ENCODE measurements at regions not wholly inside any gene's neighbourhood (a gene's known extent, or its start where the extent isn't known, plus 50 kb on each side); places are given as distances from the start of the nearest gene placed in this dataset.
"Not testable (repeated sequence)": the region's sequence is repeated elsewhere in the genome, so short reads cannot be mapped to it uniquely, and the experiment has no call there.

DNA sequence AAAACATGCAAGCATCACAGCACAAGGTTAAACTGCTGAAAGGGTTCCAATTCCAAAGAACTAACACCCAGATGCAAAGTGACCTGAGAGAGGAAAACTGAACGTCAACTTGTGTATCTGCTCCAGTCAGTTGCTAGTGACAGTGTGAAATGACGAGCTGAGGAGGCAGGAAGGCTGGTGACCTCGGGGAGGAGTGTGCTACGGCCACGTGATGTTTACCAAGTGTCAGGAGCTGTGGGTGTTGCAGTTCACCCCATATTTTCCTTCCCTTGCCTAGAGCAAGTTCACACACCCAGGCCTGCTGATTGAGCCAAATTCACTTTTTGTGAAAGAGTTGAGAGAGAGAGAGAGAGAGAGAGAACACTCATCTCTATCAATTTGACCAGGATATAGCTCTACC, 231.6 kb upstream of the ANKH start:
- peak overlapping the region in 1 of 2 donors; percentile 12 for H3K27ac Mint-ChIP-seq

DNA sequence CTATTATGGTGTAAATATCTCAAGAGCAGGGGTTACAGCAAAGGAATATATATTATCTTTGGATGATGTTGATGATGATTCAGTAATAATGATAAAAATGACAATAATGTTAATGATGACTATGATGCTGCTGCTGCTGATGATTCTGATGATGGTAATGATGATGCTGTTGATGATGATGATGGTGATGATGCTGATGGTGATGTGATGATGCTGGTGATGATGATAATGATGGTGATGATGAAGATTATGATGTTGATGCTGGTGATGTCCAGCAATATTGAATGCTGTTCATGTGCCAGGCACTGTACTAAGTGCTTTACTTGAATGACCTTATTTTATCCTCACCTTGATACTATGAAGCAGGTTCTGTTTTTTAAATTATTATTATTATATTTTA, 226.0 kb upstream of the ANKH start:
- no peak for ATAC-seq
- DNase-seq, result no peak
- peaks cover 9 to 31% of the 10 kb centered on the region in 2 donors for H3K9me3 Mint-ChIP-seq
- H3K27me3 Mint-ChIP-seq, result no peaks in the 10 kb centered on the region
- no peaks in the 10 kb centered on the region for H3K4me1 Mint-ChIP-seq
- H3K27ac Mint-ChIP-seq, result no peak overlapping the region
- no peak overlapping the region for H3K4me3 Mint-ChIP-seq

More for the DNA sequence above, 231.6 kb upstream of the ANKH start:
- peaks cover 0 to 19% of the 10 kb centered on the region in 2 donors for H3K9me3 Mint-ChIP-seq
- no peaks in the 10 kb centered on the region for H3K4me1 Mint-ChIP-seq
- H3K27me3 Mint-ChIP-seq, result no peaks in the 10 kb centered on the region
- DNase-seq (no peak), ATAC-seq (no peak)
- H3K4me3 Mint-ChIP-seq, result no peak overlapping the region

DNA sequence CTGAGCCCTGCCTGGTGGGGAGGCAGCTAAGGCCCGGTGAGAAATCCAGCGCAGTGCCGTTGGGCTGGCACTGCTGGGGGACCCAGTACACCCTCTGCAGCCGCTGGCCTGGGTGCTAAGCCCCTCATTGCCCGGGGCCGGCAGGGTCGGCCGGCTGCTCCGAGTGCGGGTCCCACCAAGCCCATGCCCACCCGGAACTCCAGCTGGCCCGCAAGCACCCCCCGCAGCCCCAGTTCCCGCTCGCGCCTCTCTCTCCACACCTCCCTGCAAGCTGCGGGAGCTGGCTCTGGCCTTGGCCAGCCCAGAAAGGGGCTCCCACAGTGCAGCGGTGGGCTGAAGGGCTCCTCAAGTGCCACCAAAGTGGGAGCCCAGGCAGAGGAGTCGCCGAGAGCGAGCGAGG, 225.1 kb upstream of the ANKH start:
- not testable (repeated sequence) for H3K4me3 Mint-ChIP-seq, H3K27ac Mint-ChIP-seq, H3K27me3 Mint-ChIP-seq, H3K4me1 Mint-ChIP-seq, ATAC-seq, DNase-seq
- peaks cover 9 to 31% of the 10 kb centered on the region in 2 donors for H3K9me3 Mint-ChIP-seq

DNA sequence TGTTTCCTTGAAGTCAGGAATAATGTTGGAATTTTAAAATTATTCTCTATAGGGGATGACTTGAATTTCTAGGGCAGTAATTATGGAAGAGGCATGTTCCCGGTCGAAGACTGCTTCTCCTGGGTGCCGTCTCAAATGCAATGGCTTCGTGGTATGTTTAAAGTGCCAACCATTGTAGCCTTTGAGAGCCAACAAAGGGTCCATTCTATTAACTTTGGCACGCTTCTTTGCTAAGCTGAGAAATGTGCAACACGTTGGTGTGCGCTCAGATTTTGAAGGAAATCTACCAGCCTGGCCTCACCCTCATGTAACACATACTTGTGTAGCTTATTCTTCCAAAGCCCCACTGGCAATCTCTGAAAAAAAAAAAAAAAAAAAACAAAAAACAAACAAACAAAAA, 221.2 kb upstream of the ANKH start:
- no peak for DNase-seq
- ATAC-seq, result no peak
- Mint-ChIP-seq H3K4me3 (no peak overlapping the region), H3K27me3 (no peaks in the 10 kb centered on the region), H3K27ac (no peak overlapping the region), H3K4me1 (no peaks in the 10 kb centered on the region), H3K9me3 (peaks cover 11 to 23% of the 10 kb centered on the region in 2 donors)

DNA sequence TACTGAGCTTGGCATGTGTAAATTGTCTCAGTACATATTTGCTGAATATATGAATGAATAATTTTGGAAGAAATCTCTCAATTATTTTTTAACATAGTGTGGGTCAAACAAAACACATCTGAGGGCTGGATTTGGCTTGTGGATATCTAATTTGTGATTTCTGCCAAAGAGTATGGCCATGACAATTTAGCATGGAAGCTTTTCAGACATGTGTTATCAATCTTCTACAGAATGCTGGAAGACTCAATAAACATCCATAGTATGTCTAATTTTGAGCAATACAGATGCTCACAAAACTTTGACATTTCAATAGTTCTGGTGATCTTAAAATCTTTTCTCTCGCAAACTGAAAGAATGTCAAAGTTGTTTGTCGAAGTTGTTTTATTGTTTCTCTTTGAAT, 214.1 kb upstream of the ANKH start:
- H3K4me3 Mint-ChIP-seq, result no peak overlapping the region
- no peak for ATAC-seq
- no peaks in the 10 kb centered on the region for H3K4me1 Mint-ChIP-seq
- no peak for DNase-seq
- H3K9me3 Mint-ChIP-seq, result peaks cover 3 to 14% of the 10 kb centered on the region in 2 donors
- H3K27me3 Mint-ChIP-seq, result no peaks in the 10 kb centered on the region
- no peak overlapping the region for H3K27ac Mint-ChIP-seq

DNA sequence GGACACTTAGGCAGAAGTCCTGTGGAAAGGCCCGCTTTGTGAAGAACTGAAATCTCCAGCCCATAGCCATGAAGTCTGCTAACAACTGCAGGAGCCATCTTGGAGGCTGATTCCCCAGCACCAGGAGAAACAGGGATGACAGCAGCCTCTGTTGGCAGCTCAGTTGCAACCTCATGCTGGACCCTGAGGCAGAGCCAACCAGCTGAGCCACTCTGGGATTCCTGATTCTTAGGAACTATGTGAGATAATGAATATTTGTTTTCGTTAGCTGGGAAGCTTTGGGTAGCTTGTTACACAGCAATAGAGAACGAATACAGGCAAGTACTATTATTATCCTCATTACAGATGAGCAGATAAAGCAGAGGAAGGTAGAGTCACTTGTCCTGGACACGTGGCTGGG, 210.5 kb upstream of the ANKH start:
- no peak for ATAC-seq
- peaks cover 0 to 6% of the 10 kb centered on the region in 2 donors for H3K9me3 Mint-ChIP-seq
- H3K4me1 Mint-ChIP-seq, result no peaks in the 10 kb centered on the region
- H3K27me3 Mint-ChIP-seq, result peaks cover 8% of the 10 kb centered on the region
- DNase-seq, result no peak
- H3K27ac Mint-ChIP-seq, result no peak overlapping the region
- H3K4me3 Mint-ChIP-seq, result no peak overlapping the region

DNA sequence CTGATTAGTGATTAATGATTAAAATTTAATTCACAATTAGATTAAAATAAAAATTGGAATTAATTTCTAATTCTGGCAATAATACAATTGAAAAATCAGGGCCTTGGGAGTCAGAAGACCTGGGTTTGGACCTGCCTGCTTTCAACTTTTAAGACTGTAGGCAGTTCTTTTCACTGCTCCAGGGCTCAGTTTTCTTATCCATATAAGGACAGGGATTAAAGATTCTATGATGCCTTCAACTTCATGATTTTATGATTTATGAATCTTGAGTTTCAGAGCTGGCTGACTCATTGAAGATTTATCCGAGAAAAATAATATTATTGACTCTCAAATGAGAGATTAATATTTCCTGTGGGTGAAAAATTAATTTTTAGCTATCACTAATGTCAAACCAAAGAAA, 208.6 kb upstream of the ANKH start:
- DNase-seq (no peak), ATAC-seq (no peak)
- no peak overlapping the region for H3K4me3 Mint-ChIP-seq
- peaks cover 11% of the 10 kb centered on the region for H3K27me3 Mint-ChIP-seq
- no peak overlapping the region for H3K27ac Mint-ChIP-seq
- no peaks in the 10 kb centered on the region for H3K4me1 Mint-ChIP-seq
- peaks cover 0 to 6% of the 10 kb centered on the region in 2 donors for H3K9me3 Mint-ChIP-seq

DNA sequence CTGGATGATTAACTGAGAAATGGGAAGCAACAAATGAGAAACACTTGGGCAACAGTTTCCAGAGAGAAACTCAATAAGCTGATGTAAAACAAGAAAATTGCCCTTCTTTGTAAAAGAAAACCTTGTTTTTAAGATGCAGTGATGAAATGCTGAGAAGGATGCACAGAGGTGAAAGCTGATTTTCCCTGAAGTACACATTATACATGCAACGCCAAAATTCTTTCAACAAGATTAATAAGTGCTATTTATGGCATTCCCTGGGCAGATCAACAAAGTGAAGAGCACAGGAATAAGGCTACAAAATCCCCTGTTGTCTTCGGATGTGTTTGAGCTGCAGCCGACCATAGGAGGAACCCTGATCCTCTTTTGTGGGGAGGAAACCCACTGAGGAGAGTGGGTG, 208.0 kb upstream of the ANKH start:
- DNase-seq, result no peak
- no peak overlapping the region for H3K4me3 Mint-ChIP-seq
- peaks cover 11% of the 10 kb centered on the region for H3K27me3 Mint-ChIP-seq
- no peaks in the 10 kb centered on the region for H3K4me1 Mint-ChIP-seq
- H3K27ac Mint-ChIP-seq, result no peak overlapping the region
- ATAC-seq, result no peak
- peaks cover 0 to 6% of the 10 kb centered on the region in 2 donors for H3K9me3 Mint-ChIP-seq

DNA sequence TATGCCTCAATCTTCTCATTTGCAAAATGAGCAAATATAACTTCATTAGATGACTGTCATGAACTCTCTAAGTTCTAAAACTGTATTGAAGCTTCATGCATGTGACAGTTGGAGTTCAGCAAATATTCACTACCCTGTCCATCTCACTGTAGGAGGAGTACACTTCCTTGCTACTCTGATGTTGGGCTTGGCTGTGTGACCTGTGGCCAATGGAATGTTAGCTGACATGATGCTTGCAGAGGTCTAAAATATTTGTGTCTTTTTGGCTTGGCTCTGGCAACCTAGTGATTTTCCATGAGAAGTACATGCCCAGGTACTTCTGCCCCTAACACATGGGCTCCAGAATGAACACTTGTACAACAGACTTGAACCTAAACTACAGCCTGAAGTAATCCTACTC, 203.1 kb upstream of the ANKH start:
- no peak overlapping the region for H3K27ac Mint-ChIP-seq
- H3K4me1 Mint-ChIP-seq, result no peaks in the 10 kb centered on the region
- ATAC-seq (no peak), DNase-seq (no peak)
- H3K27me3 Mint-ChIP-seq, result peaks cover 11% of the 10 kb centered on the region
- H3K9me3 Mint-ChIP-seq, result peaks cover 0 to 6% of the 10 kb centered on the region in 2 donors
- no peak overlapping the region for H3K4me3 Mint-ChIP-seq

DNA sequence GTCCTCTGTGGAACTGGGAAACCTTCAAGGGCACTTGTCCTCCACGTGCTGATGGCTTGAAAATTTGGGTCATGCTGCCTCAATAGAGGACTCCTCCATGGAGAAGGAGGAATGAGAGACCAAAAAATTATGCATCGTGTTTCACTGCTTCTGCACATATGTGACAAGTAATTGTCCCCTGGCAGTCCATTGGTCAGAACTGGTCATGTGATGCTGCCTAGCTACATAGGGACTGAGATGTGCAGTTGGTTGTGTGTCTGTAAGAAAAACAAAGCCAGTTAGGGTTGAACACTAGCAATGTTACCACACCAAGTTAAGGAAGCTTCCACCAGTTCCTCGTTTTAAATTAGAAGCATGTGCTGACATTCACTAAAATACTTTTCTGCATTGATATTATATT, 201.9 kb upstream of the ANKH start:
- H3K4me3 Mint-ChIP-seq, result no peak overlapping the region
- no peaks in the 10 kb centered on the region for H3K4me1 Mint-ChIP-seq
- H3K27me3 Mint-ChIP-seq, result peaks cover 11% of the 10 kb centered on the region
- no peak overlapping the region for H3K27ac Mint-ChIP-seq
- peaks cover 0 to 6% of the 10 kb centered on the region in 2 donors for H3K9me3 Mint-ChIP-seq
- no peak for DNase-seq
- ATAC-seq, result no peak

DNA sequence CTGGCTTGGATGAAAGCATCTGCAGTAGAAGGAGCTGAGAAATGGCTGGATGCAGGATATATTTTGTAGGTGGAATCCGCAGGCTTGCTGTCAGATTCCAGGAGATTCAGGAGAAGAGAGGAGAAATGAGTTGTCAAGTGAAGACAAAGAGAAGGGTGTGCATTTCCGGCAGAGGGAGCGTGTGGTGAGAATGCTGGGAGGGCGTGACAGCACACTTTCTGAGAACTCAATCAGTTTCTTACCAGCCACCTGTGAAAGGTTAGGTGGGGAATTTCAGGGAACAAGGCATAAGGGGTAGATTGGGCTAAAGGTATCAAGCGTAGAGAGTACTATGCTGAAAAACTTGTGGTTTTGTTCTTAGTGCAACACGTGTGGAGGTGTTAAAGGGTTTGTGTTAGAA, 199.3 kb upstream of the ANKH start:
- no peaks in the 10 kb centered on the region for H3K27me3 Mint-ChIP-seq
- H3K4me3 Mint-ChIP-seq, result no peak overlapping the region
- ATAC-seq (no peak), DNase-seq (no peak)
- H3K9me3 Mint-ChIP-seq, result peaks cover 6 to 8% of the 10 kb centered on the region in 2 donors
- no peak overlapping the region for H3K27ac Mint-ChIP-seq
- H3K4me1 Mint-ChIP-seq, result no peaks in the 10 kb centered on the region

DNA sequence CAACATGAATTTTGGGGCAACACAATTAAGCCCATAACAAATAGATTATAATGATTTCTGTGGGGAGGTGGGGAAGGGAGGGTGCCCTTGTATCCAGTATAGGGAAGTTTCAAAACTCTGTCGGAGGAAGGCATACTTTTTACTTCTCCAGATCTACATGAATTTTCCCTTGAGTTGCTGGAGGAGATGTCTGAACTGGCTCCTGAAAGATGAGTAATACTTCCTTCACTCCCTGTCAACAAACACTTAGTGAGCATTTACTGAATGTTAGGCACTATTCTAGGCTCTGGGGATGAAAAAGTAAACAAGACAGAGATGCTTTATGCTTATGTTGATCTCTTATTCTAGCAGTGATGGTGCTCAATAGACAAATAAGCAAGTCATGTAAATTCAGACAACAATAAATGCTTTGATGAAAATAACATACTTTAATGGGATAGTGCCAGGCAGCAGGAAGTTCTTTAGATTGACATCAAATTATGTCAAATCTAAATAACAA, 197.9 kb upstream of the ANKH start:
- DNase-seq, result no peak
- no peak overlapping the region for H3K27ac Mint-ChIP-seq
- peaks cover 6 to 8% of the 10 kb centered on the region in 2 donors for H3K9me3 Mint-ChIP-seq
- H3K4me3 Mint-ChIP-seq, result no peak overlapping the region
- H3K27me3 Mint-ChIP-seq, result no peaks in the 10 kb centered on the region
- no peaks in the 10 kb centered on the region for H3K4me1 Mint-ChIP-seq
- ATAC-seq, result no peak

DNA sequence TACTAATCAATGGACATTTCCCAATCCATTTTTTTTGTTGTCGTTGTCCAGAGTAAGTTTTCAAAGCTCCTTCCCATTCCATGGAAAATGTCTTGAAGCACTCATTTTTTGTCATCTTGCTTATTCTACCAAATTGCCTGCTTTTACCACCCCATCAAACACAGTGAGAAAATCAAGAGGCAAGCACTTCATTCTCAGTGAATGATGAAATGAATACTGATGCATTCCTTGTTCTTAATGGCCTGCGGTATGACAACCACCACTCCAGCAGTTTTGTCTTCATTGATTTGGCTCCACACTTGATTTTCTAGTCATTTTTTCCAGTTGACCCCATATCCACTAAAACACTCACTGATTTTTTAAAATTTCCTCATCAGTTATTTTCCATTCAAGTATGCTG, 193.5 kb upstream of the ANKH start:
- no peak for DNase-seq
- H3K9me3 Mint-ChIP-seq, result peaks cover 6 to 8% of the 10 kb centered on the region in 2 donors
- ATAC-seq, result no peak
- H3K4me1 Mint-ChIP-seq, result no peaks in the 10 kb centered on the region
- H3K4me3 Mint-ChIP-seq, result no peak overlapping the region
- H3K27me3 Mint-ChIP-seq, result no peaks in the 10 kb centered on the region
- no peak overlapping the region for H3K27ac Mint-ChIP-seq

DNA sequence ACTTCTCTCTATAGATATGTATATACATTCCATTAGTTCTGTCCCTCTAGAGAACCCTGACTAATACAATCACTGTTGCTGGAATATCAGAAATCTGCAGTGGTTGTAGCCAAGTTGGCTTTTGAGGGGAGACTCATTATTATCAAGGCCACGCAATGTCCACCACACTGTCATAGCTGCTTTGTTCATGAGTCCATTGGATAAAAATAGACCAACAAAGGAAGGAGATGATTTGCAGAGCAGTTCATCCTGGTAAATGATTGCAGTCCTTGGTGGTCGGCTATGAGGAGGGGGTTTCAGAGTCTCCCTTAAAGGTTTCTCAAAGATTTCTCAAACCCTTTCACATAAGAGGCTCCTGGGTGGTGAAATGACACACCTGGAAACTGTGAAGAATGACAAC, 192.8 kb upstream of the ANKH start:
- Mint-ChIP-seq H3K9me3 (peaks cover 7 to 8% of the 10 kb centered on the region in 2 donors), H3K4me3 (no peak overlapping the region), H3K27me3 (no peaks in the 10 kb centered on the region), H3K27ac (no peak overlapping the region), H3K4me1 (no peaks in the 10 kb centered on the region)
- ATAC-seq (no peak), DNase-seq (no peak)

DNA sequence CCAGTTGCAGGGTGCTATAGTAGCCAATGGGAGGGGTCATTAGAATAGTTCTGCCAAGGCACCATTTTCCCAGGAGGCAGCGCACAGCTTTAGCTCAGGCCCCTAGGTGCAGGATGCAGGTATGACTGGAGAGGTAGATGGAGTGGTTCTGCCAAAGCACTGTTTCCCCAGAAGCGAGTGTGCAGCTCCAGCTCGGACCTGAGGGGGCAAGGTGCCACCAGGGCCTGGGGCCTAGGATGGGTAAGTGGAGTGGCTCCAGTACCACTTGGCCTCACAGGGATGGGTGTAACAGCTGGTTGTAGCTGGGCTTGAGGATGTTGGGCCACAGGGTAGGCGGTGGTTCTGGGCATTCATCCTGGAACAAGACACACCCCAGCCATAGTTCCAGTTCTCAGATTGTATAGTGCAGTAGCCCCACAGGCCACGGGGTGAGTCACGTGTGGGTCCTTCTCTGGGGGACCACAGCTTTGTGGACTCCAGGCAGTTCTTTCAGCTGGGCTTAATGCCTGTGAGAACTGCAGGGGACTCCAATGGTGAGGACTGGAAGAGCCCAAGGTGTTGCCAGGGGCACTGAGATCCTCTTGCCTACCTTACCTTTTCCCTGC, 185.5 kb upstream of the ANKH start:
- no peak for DNase-seq
- no peaks in the 10 kb centered on the region for H3K4me1 Mint-ChIP-seq
- H3K4me3 Mint-ChIP-seq, result no peak overlapping the region
- H3K27ac Mint-ChIP-seq, result no peak overlapping the region
- H3K9me3 Mint-ChIP-seq, result peaks cover 13 to 14% of the 10 kb centered on the region in 2 donors
- no peak for ATAC-seq
- H3K27me3 Mint-ChIP-seq, result peaks cover 16% of the 10 kb centered on the region

DNA sequence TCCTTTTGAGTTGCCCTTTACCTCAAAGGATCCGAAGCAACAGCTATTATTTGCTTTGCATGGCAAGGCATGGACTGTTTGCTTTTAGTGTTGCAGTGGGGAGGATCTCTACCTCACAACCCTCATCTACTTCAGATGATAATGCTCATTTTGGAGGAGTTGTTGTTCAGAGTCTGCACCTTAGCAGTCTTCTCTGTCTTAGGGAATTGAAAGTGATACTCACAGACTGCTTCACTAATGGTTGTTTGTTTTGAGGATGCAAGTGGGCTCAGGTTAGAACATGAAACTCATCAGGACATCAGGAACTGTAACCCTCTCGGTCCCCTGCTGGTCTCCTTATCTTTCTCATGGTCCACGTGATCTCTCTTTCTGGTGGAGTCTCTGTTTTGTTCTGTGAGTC, 172.9 kb upstream of the ANKH start:
- ATAC-seq (no peak), DNase-seq (no peak)
- Mint-ChIP-seq H3K4me1 (no peaks in the 10 kb centered on the region), H3K27me3 (no peaks in the 10 kb centered on the region), H3K9me3 (peaks cover 0 to under 1% of the 10 kb centered on the region in 2 donors), H3K27ac (no peak overlapping the region), H3K4me3 (no peak overlapping the region)

Data from stimulated activated naive CD8-positive, alpha-beta T cell treated with anti-CD3 and anti-CD28 coated beads, Interleukin-15, amount 100 ng/mL, for 72 hours (primary cell).